Effector memory CD8-positive, alpha-beta T cell (primary cell): ENCODE measurements at regions not wholly inside any gene's neighbourhood (a gene's known extent, or its start where the extent isn't known, plus 50 kb on each side); places are given as distances from the start of the nearest gene placed in this dataset.
"Not testable (repeated sequence)": the region's sequence is repeated elsewhere in the genome, so short reads cannot be mapped to it uniquely, and the experiment has no call there.

Experiments
- ATAC-seq: fragments of 150-1000 bp; cut with Tn5 transposase; replicated peaks from 2 replicates; pipeline ENCODE4 v1.10.0; 2021; ENCODE audit warnings: mild to moderate bottlenecking, moderate library complexity
- DNase-seq, 3 experiments: peaks; one replicate each; pipeline ENCODE4 v3.0.0; 2021
- H3K27ac Mint-ChIP-seq, 2 donors: one replicate each; pipeline ENCODE4 v1.8.0; 2022; ENCODE audit warnings: mild to moderate bottlenecking in 2 of 2, mixed read lengths in 2 of 2, moderate library complexity in 2 of 2
- H3K27me3 Mint-ChIP-seq, 2 donors: one replicate each; pipeline ENCODE4 v1.8.0; 2022; ENCODE audit warnings: mixed read lengths in 2 of 2
- H3K36me3 Mint-ChIP-seq: one replicate; pipeline ENCODE4 v1.8.0; 2022; ENCODE audit warnings: mild to moderate bottlenecking, moderate library complexity, mixed read lengths; ENCODE audit not compliant: insufficient read depth
- H3K4me1 Mint-ChIP-seq, 2 donors: one replicate each; pipeline ENCODE4 v1.8.0; 2022; ENCODE audit warnings: low read depth in 2 of 2, mixed read lengths in 2 of 2
- H3K4me3 Mint-ChIP-seq, 2 donors: one replicate each; pipeline ENCODE4 v1.8.0; 2022; ENCODE audit warnings: mild to moderate bottlenecking in 2 of 2, mixed read lengths in 2 of 2, moderate library complexity in 2 of 2
- H3K9me3 Mint-ChIP-seq, 2 donors: one replicate each; pipeline ENCODE4 v1.8.0; 2022; ENCODE audit warnings: mixed read lengths in 2 of 2

GRCh38 chr18:51540562-51540961, 343.1 kb upstream of the MEX3C start:
- Mint-ChIP-seq H3K27me3 (peaks cover 0 to 5% of the 10 kb centered on the region in 2 donors), H3K9me3 (peaks cover 0 to 2% of the 10 kb centered on the region in 2 donors), H3K36me3 (no peaks in the 10 kb centered on the region), H3K4me3 (no peak overlapping the region), H3K4me1 (no peaks in the 10 kb centered on the region), H3K27ac (no peak overlapping the region)
- ATAC-seq (no peak), DNase-seq (no peak)

GRCh38 chr18:51541230-51541629, 343.7 kb upstream of the MEX3C start:
- H3K9me3 Mint-ChIP-seq: peaks cover 0 to 2% of the 10 kb centered on the region in 2 donors
- ATAC-seq: no peak

GRCh38 chr18:51543658-51544155, 346.2 kb upstream of the MEX3C start:
- no peak overlapping the region for H3K4me3 Mint-ChIP-seq
- H3K27me3 Mint-ChIP-seq: peaks cover 0 to 5% of the 10 kb centered on the region in 2 donors
- peaks cover 0 to 2% of the 10 kb centered on the region in 2 donors for H3K9me3 Mint-ChIP-seq
- no peak overlapping the region for H3K27ac Mint-ChIP-seq
- DNase-seq: no peak
- no peak for ATAC-seq
- H3K36me3 Mint-ChIP-seq: no peaks in the 10 kb centered on the region
- H3K4me1 Mint-ChIP-seq: no peaks in the 10 kb centered on the region

More at GRCh38 chr18:51541230-51541629, 343.7 kb upstream of the MEX3C start:
- no peak for DNase-seq
- Mint-ChIP-seq H3K27me3 (peaks cover 0 to 5% of the 10 kb centered on the region in 2 donors), H3K4me1 (no peaks in the 10 kb centered on the region), H3K4me3 (no peak overlapping the region), H3K27ac (no peak overlapping the region), H3K36me3 (no peaks in the 10 kb centered on the region)

GRCh38 chr18:51545446-51545845, 348.0 kb upstream of the MEX3C start:
- no peak for ATAC-seq

GRCh38 chr18:51559198-51559901, 361.9 kb upstream of the MEX3C start:
- no peak for ATAC-seq
- no peak for DNase-seq
- no peaks in the 10 kb centered on the region for H3K36me3 Mint-ChIP-seq
- H3K4me3 Mint-ChIP-seq: no peak overlapping the region
- peaks cover 13 to 36% of the 10 kb centered on the region in 2 donors for H3K27me3 Mint-ChIP-seq
- no peak overlapping the region for H3K27ac Mint-ChIP-seq
- H3K4me1 Mint-ChIP-seq: no peaks in the 10 kb centered on the region
- H3K9me3 Mint-ChIP-seq: peaks cover under 1 to 1% of the 10 kb centered on the region in 2 donors

More at GRCh38 chr18:51545446-51545845, 348.0 kb upstream of the MEX3C start:
- Mint-ChIP-seq H3K27me3 (no peaks in the 10 kb centered on the region), H3K27ac (no peak overlapping the region), H3K36me3 (no peaks in the 10 kb centered on the region), H3K9me3 (peaks cover 0 to 2% of the 10 kb centered on the region in 2 donors), H3K4me1 (no peaks in the 10 kb centered on the region), H3K4me3 (no peak overlapping the region)
- DNase-seq: no peak

- H3K27me3 Mint-ChIP-seq: peaks cover 17 to 42% of the 10 kb centered on the region in 2 donors
- peaks cover 0 to 1% of the 10 kb centered on the region in 2 donors for H3K9me3 Mint-ChIP-seq
- ATAC-seq: no peak
- H3K27ac Mint-ChIP-seq: no peak overlapping the region
- DNase-seq: no peak
- H3K4me3 Mint-ChIP-seq: no peak overlapping the region
- no peaks in the 10 kb centered on the region for H3K4me1 Mint-ChIP-seq
- no peaks in the 10 kb centered on the region for H3K36me3 Mint-ChIP-seq
Measured at GRCh38 chr18:51559902-51560287, 362.4 kb upstream of the MEX3C start.

GRCh38 chr18:51561821-51562220, 364.3 kb upstream of the MEX3C start:
- Mint-ChIP-seq H3K9me3 (peaks cover 0 to 1% of the 10 kb centered on the region in 2 donors), H3K4me3 (no peak overlapping the region), H3K36me3 (no peaks in the 10 kb centered on the region), H3K27me3 (peaks cover 17 to 41% of the 10 kb centered on the region in 2 donors), H3K27ac (no peak overlapping the region), H3K4me1 (no peaks in the 10 kb centered on the region)
- ATAC-seq (no peak), DNase-seq (no peak)

GRCh38 chr18:51562866-51563265, 365.4 kb upstream of the MEX3C start:
- no peak overlapping the region for H3K4me3 Mint-ChIP-seq
- no peaks in the 10 kb centered on the region for H3K4me1 Mint-ChIP-seq
- H3K9me3 Mint-ChIP-seq: no peaks in the 10 kb centered on the region
- peaks cover 10 to 33% of the 10 kb centered on the region in 2 donors for H3K27me3 Mint-ChIP-seq
- no peaks in the 10 kb centered on the region for H3K36me3 Mint-ChIP-seq
- no peak overlapping the region for H3K27ac Mint-ChIP-seq
- DNase-seq: no peak
- no peak for ATAC-seq

- H3K27me3 Mint-ChIP-seq: peaks cover 14 to 33% of the 10 kb centered on the region in 2 donors
- no peak overlapping the region for H3K4me3 Mint-ChIP-seq
- no peaks in the 10 kb centered on the region for H3K36me3 Mint-ChIP-seq
- DNase-seq (no peak), ATAC-seq (no peak)
- no peak overlapping the region for H3K27ac Mint-ChIP-seq
- no peaks in the 10 kb centered on the region for H3K4me1 Mint-ChIP-seq
- no peaks in the 10 kb centered on the region for H3K9me3 Mint-ChIP-seq
Measured at GRCh38 chr18:51563396-51563795, 365.9 kb upstream of the MEX3C start.

- DNase-seq (no peak), ATAC-seq (no peak)
- Mint-ChIP-seq H3K36me3 (no peaks in the 10 kb centered on the region), H3K27me3 (peaks cover 18 to 20% of the 10 kb centered on the region in 2 donors), H3K27ac (no peak overlapping the region), H3K4me3 (no peak overlapping the region), H3K9me3 (no peaks in the 10 kb centered on the region), H3K4me1 (no peaks in the 10 kb centered on the region)
Measured at GRCh38 chr18:51568151-51568550, 370.7 kb upstream of the MEX3C start.

- no peak for ATAC-seq
Measured at GRCh38 chr18:51569153-51569552, 371.7 kb upstream of the MEX3C start.

GRCh38 chr18:51569561-51569960, 372.1 kb upstream of the MEX3C start:
- ATAC-seq (no peak), DNase-seq (no peak)
- Mint-ChIP-seq H3K27me3 (peaks cover 6 to 10% of the 10 kb centered on the region in 2 donors), H3K9me3 (peaks cover 0 to 3% of the 10 kb centered on the region in 2 donors), H3K36me3 (no peaks in the 10 kb centered on the region), H3K27ac (no peak overlapping the region), H3K4me1 (no peaks in the 10 kb centered on the region), H3K4me3 (no peak overlapping the region)

More at GRCh38 chr18:51569153-51569552, 371.7 kb upstream of the MEX3C start:
- Mint-ChIP-seq H3K4me1 (no peaks in the 10 kb centered on the region), H3K27me3 (peaks cover 10 to 14% of the 10 kb centered on the region in 2 donors), H3K27ac (no peak overlapping the region), H3K9me3 (no peaks in the 10 kb centered on the region), H3K4me3 (no peak overlapping the region), H3K36me3 (no peaks in the 10 kb centered on the region)
- DNase-seq: no peak

GRCh38 chr18:51570071-51570470, 372.6 kb upstream of the MEX3C start:
- not testable (repeated sequence) for ATAC-seq, H3K9me3 Mint-ChIP-seq, DNase-seq, H3K27me3 Mint-ChIP-seq, H3K4me1 Mint-ChIP-seq, H3K36me3 Mint-ChIP-seq, H3K27ac Mint-ChIP-seq, H3K4me3 Mint-ChIP-seq

GRCh38 chr18:51573886-51574285, 376.4 kb upstream of the MEX3C start:
- H3K36me3 Mint-ChIP-seq, ATAC-seq, H3K27me3 Mint-ChIP-seq, DNase-seq, H3K9me3 Mint-ChIP-seq, H3K4me3 Mint-ChIP-seq, H3K27ac Mint-ChIP-seq, H3K4me1 Mint-ChIP-seq: not testable (repeated sequence)
